Thymus (tissue), 11 donors: ENCODE measurements at regions not wholly inside any gene's neighbourhood (a gene's known extent, or its start where the extent isn't known, plus 50 kb on each side); places are given as distances from the start of the nearest gene placed in this dataset.

Source experiments
- DNase-seq, 9 donors: peaks; one replicate each; pipeline ENCODE4 v3.0.0-alpha.2; 2013; ENCODE audit warnings: low spot score in 9 of 9, low read depth in 6 of 9, missing footprints in 1 of 9
- H3K27ac ChIP-seq, 2 donors: one replicate each; pipeline ENCODE4 v1.5.1; 2013; ENCODE audit warnings: control low read depth in 1 of 2, low read depth in 1 of 2, low read length in 1 of 2, mild to moderate bottlenecking in 1 of 2, moderate library complexity in 1 of 2
- H3K27me3 ChIP-seq, 2 donors: one replicate each; pipeline ENCODE4 v1.5.1; 2013; ENCODE audit warnings: low read length in 1 of 2; ENCODE audit not compliant: control insufficient read depth in 2 of 2, insufficient read depth in 1 of 2
- H3K36me3 ChIP-seq, 2 donors: one replicate each; pipeline ENCODE4 v1.5.1; 2013; ENCODE audit warnings: low read length in 1 of 2, mild to moderate bottlenecking in 1 of 2, moderate library complexity in 1 of 2; ENCODE audit not compliant: control insufficient read depth in 2 of 2, insufficient read depth in 2 of 2
- H3K4me1 ChIP-seq, 2 donors: one replicate each; pipeline ENCODE4 v1.5.1; 2013; ENCODE audit warnings: low read length in 2 of 2; ENCODE audit not compliant: control insufficient read depth in 2 of 2, insufficient read depth in 2 of 2
- H3K4me3 ChIP-seq, 2 donors: one replicate each; pipeline ENCODE4 v1.5.1; 2013; ENCODE audit warnings: low read length in 2 of 2, control low read depth in 1 of 2, mild to moderate bottlenecking in 1 of 2
- H3K9me3 ChIP-seq, 2 donors: one replicate each; pipeline ENCODE4 v1.5.1; 2013; ENCODE audit warnings: low read length in 1 of 2, mild to moderate bottlenecking in 1 of 2; ENCODE audit not compliant: control insufficient read depth in 2 of 2, insufficient read depth in 1 of 2
- WGBS: extraction: QIAGEN DNeasy Blood & Tissue Kit; methylation state at CpG from one replicate; pipeline ENCODE4 v1.1.7; 2013; 5-methylcytosine and 5-hydroxymethylcytosine counted together
- donor health status: healthy.

GRCh38 chr10:36650274-36650673, 475.1 kb upstream of the ANKRD30A start:
- Histone ChIP-seq H3K36me3 (no peaks in the 10 kb centered on the region), H3K4me3 (no peak overlapping the region), H3K27ac (no peak overlapping the region), H3K9me3 (no peaks in the 10 kb centered on the region), H3K4me1 (no peaks in the 10 kb centered on the region), H3K27me3 (no peaks in the 10 kb centered on the region)
- DNase-seq = no peak
- 96% methylated on average over 6 of the region's 6 CpGs for WGBS

- Histone ChIP-seq H3K4me1 (no peaks in the 10 kb centered on the region), H3K36me3 (no peaks in the 10 kb centered on the region), H3K9me3 (no peaks in the 10 kb centered on the region), H3K27me3 (no peaks in the 10 kb centered on the region), H3K4me3 (no peak overlapping the region), H3K27ac (no peak overlapping the region)
- DNase-seq = no peak
- 95% methylated on average over 10 of the region's 10 CpGs for WGBS
Observed at GRCh38 chr10:36647540-36647939, 477.9 kb upstream of the ANKRD30A start.

GRCh38 chr10:36640626-36641025, 484.8 kb upstream of the ANKRD30A start:
- 98% methylated on average over 4 of the region's 4 CpGs for WGBS
- Histone ChIP-seq H3K4me3 (no peak overlapping the region), H3K27ac (no peak overlapping the region), H3K27me3 (no peaks in the 10 kb centered on the region), H3K4me1 (no peaks in the 10 kb centered on the region), H3K36me3 (no peaks in the 10 kb centered on the region), H3K9me3 (peaks cover 0 to 4% of the 10 kb centered on the region in 2 donors)
- no peak for DNase-seq

GRCh38 chr10:36638462-36639155, 486.8 kb upstream of the ANKRD30A start:
- DNase-seq = no peak
- Histone ChIP-seq H3K36me3 (no peaks in the 10 kb centered on the region), H3K9me3 (peaks cover 0 to 4% of the 10 kb centered on the region in 2 donors), H3K27ac (no peak overlapping the region), H3K4me3 (no peak overlapping the region), H3K4me1 (no peaks in the 10 kb centered on the region), H3K27me3 (no peaks in the 10 kb centered on the region)
- WGBS = 94% methylated on average over 3 of the region's 3 CpGs

- WGBS = 94% methylated on average over 2 of the region's 2 CpGs
- no peak for DNase-seq
Observed at GRCh38 chr10:36636879-36637278, 488.5 kb upstream of the ANKRD30A start.

GRCh38 chr10:36636285-36636839, 489.0 kb upstream of the ANKRD30A start:
- no peak overlapping the region for H3K27ac ChIP-seq
- no peaks in the 10 kb centered on the region for H3K36me3 ChIP-seq
- H3K4me3 ChIP-seq = no peak overlapping the region
- 94% methylated on average over 1 of the region's 1 CpG for WGBS
- no peaks in the 10 kb centered on the region for H3K27me3 ChIP-seq
- no peak for DNase-seq
- no peaks in the 10 kb centered on the region for H3K4me1 ChIP-seq
- H3K9me3 ChIP-seq = peaks cover 0 to 4% of the 10 kb centered on the region in 2 donors

More at GRCh38 chr10:36636879-36637278, 488.5 kb upstream of the ANKRD30A start:
- no peak overlapping the region for H3K27ac ChIP-seq
- peaks cover 0 to 4% of the 10 kb centered on the region in 2 donors for H3K9me3 ChIP-seq
- H3K27me3 ChIP-seq = no peaks in the 10 kb centered on the region
- H3K4me3 ChIP-seq = no peak overlapping the region
- no peaks in the 10 kb centered on the region for H3K36me3 ChIP-seq
- H3K4me1 ChIP-seq = no peaks in the 10 kb centered on the region

- DNase-seq = no peak
- H3K27ac ChIP-seq = no peak overlapping the region
- 39% methylated on average over 4 of the region's 4 CpGs for WGBS
- H3K4me1 ChIP-seq = no peaks in the 10 kb centered on the region
- no peaks in the 10 kb centered on the region for H3K27me3 ChIP-seq
- no peaks in the 10 kb centered on the region for H3K36me3 ChIP-seq
- no peak overlapping the region for H3K4me3 ChIP-seq
- H3K9me3 ChIP-seq = peaks cover 0 to 4% of the 10 kb centered on the region in 2 donors
Observed at GRCh38 chr10:36634916-36635315, 490.5 kb upstream of the ANKRD30A start.

- no peaks in the 10 kb centered on the region for H3K9me3 ChIP-seq
- WGBS = 75% methylated on average over 3 of the region's 3 CpGs
- no peak for DNase-seq
- no peaks in the 10 kb centered on the region for H3K4me1 ChIP-seq
- no peaks in the 10 kb centered on the region for H3K36me3 ChIP-seq
- H3K4me3 ChIP-seq = no peak overlapping the region
- H3K27ac ChIP-seq = no peak overlapping the region
- no peaks in the 10 kb centered on the region for H3K27me3 ChIP-seq
Observed at GRCh38 chr10:36630267-36630666, 495.1 kb upstream of the ANKRD30A start.

- 72% methylated on average over 2 of the region's 2 CpGs for WGBS
- Histone ChIP-seq H3K27me3 (no peaks in the 10 kb centered on the region), H3K4me1 (no peaks in the 10 kb centered on the region), H3K4me3 (no peak overlapping the region), H3K27ac (no peak overlapping the region), H3K9me3 (no peaks in the 10 kb centered on the region), H3K36me3 (no peaks in the 10 kb centered on the region)
- DNase-seq = no peak
Observed at GRCh38 chr10:36629476-36629875, 495.9 kb upstream of the ANKRD30A start.
